PFSK-1 (cell line): ENCODE measurements at regions not wholly inside any gene's neighbourhood (a gene's known extent, or its start where the extent isn't known, plus 50 kb on each side); places are given as distances from the start of the nearest gene placed in this dataset.

Experiments used
- FOXP2 ChIP-seq: optimal IDR thresholded peaks from 2 replicates; pipeline ENCODE3; 2011; ENCODE audit warnings: borderline replicate concordance, control low read depth, inconsistent platforms; ENCODE audit not compliant: insufficient read depth; ENCODE audit errors: extremely low read length, extremely low read depth
- POLR2AphosphoS5 ChIP-seq: IDR thresholded peaks from 2 replicates; pipeline ENCODE4 v1.6.1; 2012; ENCODE audit warnings: low read depth, mild to moderate bottlenecking, control low read depth, low read length, moderate library complexity
- SIN3A ChIP-seq: IDR thresholded peaks from 2 replicates; pipeline ENCODE4 v1.6.1; 2012; ENCODE audit warnings: mild to moderate bottlenecking, low read length, moderate library complexity, borderline replicate concordance; ENCODE audit not compliant: insufficient read depth
- TAF1 ChIP-seq: IDR thresholded peaks from 2 replicates; pipeline ENCODE4 v1.6.1; 2012; ENCODE audit warnings: low read length, control low read depth, borderline replicate concordance; ENCODE audit not compliant: insufficient read depth
- TF ChIP-seq, protein P1 (sequence below), 2 experiments: IDR thresholded peaks; 2 replicates each; pipeline versions ENCODE4 v1.6.1 to v1.8.0; 2011 to 2012; ENCODE audit warnings: low read depth in 2 of 2, low read length in 2 of 2, control low read depth in 1 of 2, inconsistent platforms in 1 of 2, mild to moderate bottlenecking in 1 of 2, moderate library complexity in 1 of 2; ENCODE audit not compliant: insufficient read depth in 1 of 2

GRCh38 chr12:93179792-93180191 lies 197.9 kb upstream of the NUDT4 start:
- TF ChIP-seq TAF1, result no peak
- TF ChIP-seq, protein P1, sequence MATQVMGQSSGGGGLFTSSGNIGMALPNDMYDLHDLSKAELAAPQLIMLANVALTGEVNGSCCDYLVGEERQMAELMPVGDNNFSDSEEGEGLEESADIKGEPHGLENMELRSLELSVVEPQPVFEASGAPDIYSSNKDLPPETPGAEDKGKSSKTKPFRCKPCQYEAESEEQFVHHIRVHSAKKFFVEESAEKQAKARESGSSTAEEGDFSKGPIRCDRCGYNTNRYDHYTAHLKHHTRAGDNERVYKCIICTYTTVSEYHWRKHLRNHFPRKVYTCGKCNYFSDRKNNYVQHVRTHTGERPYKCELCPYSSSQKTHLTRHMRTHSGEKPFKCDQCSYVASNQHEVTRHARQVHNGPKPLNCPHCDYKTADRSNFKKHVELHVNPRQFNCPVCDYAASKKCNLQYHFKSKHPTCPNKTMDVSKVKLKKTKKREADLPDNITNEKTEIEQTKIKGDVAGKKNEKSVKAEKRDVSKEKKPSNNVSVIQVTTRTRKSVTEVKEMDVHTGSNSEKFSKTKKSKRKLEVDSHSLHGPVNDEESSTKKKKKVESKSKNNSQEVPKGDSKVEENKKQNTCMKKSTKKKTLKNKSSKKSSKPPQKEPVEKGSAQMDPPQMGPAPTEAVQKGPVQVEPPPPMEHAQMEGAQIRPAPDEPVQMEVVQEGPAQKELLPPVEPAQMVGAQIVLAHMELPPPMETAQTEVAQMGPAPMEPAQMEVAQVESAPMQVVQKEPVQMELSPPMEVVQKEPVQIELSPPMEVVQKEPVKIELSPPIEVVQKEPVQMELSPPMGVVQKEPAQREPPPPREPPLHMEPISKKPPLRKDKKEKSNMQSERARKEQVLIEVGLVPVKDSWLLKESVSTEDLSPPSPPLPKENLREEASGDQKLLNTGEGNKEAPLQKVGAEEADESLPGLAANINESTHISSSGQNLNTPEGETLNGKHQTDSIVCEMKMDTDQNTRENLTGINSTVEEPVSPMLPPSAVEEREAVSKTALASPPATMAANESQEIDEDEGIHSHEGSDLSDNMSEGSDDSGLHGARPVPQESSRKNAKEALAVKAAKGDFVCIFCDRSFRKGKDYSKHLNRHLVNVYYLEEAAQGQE (IDR thresholded peaks at IDR 0.05; ENCODE audit: insufficient read depth in 1 of 2, low read depth in 2 of 2, low read length in 2 of 2), result no peak

DNA sequence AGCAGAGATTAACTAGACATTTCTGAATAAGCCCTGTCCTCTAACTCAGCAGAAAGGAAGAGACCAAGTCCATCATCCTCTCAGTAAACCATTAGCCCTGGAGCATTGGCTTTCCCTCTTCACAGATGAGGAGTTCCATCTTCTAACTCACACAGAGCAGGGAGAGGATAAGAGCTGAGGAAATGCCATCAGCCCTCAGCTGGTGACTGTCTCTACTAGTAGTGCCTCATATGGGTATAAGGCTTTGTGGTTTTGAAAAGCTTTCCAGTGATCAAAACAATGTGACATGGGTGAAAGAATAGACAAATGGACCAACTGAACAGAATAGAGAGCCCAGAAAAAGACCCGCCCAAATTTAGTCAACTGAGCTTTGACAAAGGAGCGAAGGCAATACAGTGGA lies 197.2 kb upstream of the NUDT4 start:
- TF ChIP-seq FOXP2 (no peak), TAF1 (no peak), POLR2AphosphoS5 (no peak), SIN3A (no peak)
- TF ChIP-seq, protein P1 (IDR thresholded peaks at IDR 0.05; ENCODE audit: insufficient read depth in 1 of 2, low read depth in 2 of 2, low read length in 2 of 2), result no peak

GRCh38 chr12:93181409-93181965 lies 196.2 kb upstream of the NUDT4 start:
- TF ChIP-seq SIN3A (no peak), TAF1 (no peak), FOXP2 (no peak), POLR2AphosphoS5 (no peak)
- TF ChIP-seq, protein P1 (IDR thresholded peaks at IDR 0.05; ENCODE audit: insufficient read depth in 1 of 2, low read depth in 2 of 2, low read length in 2 of 2), result no peak

DNA sequence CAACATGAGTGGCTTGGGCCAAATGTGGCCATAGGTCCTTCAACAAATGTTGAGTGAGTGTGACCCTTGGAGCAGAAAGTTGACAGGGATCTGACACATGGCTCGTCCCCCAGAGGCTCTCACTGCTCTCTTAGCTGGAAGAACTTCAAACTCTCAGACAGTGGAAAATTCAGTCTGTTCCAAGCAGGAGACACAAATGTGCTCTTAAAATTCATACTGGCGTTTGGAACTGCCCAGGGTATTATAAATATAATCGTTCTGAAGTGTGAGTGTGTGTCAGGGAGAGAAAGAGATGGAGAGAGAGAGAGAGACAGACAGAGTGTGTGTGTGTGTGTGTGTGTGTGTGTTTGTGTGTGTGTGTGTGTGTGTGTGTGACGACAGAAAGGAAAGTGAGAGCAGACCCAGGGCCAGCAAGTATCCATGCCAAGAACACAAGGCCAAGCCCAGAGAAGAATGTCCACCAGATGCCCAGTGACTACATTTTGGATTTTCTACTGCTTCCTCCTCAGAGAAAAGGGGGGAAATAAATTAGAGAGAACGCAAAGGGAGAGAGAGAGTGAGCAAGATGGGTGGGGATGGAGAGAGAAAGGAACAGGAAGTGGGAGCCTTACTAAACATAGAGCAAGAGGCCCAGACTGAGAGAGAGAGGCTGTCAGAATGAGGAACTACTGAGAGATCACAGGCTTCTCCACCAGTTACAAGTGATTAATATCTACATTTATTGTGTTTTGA lies 193.6 kb upstream of the NUDT4 start:
- TF ChIP-seq SIN3A (no peak), FOXP2 (no peak), TAF1 (no peak), POLR2AphosphoS5 (no peak)
- TF ChIP-seq, protein P1 (IDR thresholded peaks at IDR 0.05; ENCODE audit: insufficient read depth in 1 of 2, low read depth in 2 of 2, low read length in 2 of 2), result no peak
